GM21528 (cell line): ENCODE measurements at regions not wholly inside any gene's neighbourhood (a gene's known extent, or its start where the extent isn't known, plus 50 kb on each side); places are given as distances from the start of the nearest gene placed in this dataset.

Source experiments
- ATAC-seq: cut with Tn5 transposase; IDR thresholded peaks from one replicate; pipeline ENCODE4 v1.9.1; 2021; ENCODE audit warnings: mild to moderate bottlenecking, moderate library complexity; ENCODE audit not compliant: unreplicated experiment, low FRiP score

DNA sequence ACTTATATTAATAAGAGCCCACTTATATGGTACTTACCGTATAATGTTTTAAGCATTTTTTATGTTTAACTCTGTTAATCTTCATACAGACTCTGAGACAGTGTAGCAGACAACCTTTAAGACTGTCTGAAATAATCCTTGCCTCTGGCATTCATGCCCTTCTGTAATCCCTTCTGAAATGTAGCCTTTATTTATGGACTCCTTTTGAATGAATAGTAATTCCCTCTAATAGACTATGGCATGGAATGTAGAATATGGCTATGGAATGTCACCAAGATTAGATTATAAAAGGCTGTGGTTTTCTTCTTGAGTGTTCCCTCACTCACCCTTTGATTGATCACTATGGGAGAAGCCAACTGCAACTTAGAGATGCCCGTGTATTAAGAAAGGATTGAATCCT lies 439.4 kb downstream of the SH3GL2 start:
- no peak for ATAC-seq

DNA sequence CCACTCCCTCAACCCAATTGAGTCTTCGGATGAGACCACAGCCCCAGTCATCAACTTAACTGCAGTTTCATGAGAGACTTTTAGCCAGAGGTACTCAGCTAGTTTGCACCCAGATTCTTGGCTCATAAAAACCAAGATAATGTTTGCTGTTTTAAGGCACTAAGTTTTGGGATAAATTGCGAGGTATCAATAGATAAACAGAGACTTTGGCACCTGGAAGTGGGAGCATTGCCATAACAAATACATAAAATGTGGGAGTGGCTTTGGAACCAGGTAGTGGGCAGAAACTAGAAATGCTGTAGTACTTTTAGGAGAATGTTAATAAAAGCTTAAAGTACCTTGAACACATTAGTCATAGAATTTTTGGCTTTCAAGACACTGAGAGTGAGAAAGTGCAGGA lies 439.8 kb downstream of the SH3GL2 start:
- ATAC-seq = no peak

DNA sequence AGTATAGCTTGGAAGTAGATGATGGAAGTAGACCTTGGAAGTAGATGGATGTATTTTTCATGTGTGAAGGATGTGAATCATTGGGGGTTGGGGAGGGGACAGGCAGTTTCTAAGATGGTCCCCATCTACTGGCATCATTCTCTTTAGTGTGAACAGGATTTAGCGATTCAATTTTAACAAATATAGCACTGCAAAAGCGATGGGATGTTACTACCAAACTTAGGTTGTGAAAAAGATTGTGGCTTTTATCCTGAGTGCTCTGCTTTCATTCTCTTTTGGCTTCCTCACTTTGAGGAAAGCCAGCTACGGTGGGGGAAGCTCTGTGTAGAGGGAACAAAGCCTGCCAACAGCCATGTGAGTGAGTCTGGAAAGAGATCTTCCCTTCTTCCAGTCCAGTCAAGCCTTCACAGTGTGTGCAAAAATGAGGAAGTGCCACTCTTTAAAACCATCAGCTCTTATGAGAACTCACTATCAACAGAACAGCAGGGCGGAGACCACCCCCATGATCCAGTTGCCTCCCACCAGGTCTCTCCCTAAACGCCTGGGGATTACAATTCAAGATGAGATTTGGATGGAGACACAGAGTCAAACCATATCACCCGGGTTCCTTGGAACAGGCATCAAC lies 441.4 kb downstream of the SH3GL2 start:
- ATAC-seq = no peak

DNA sequence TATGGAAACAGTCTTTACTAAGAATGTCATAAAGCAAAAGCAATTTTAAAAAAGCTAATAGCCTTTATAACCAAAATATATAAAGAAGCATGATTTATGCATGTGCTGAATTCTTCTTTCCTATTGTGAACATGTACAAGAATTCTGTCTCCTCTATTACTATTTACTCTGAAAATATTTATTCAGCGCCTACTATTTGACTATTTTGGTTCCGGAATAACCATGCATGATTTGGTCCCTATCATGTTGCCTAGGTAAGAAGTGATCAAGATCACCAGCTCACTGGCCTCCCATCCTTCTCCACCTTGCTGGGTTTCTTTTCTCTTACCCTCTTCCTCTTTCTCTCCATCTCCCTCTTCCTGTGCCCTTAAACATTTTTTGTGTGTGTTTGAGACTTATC lies 443.8 kb downstream of the SH3GL2 start:
- ATAC-seq = no peak

DNA sequence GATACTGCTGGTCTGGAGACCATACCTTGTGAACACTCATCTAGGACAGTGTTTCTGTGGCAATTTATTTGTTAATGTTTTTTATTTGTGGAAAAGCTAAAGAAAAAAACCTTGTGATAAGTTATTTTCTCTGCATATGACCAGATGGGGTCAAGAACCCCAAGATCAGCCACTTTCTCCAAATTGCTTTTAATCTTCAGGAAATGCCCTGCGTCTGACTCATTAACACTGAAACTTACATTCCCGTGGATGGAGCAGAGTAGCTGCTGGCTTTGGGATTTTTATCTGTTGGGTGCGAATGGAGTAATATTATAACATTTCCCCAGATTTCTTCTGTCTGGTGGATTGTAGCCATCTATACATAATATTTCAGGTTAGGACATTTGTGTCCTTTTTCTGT lies 444.5 kb downstream of the SH3GL2 start:
- no peak for ATAC-seq

DNA sequence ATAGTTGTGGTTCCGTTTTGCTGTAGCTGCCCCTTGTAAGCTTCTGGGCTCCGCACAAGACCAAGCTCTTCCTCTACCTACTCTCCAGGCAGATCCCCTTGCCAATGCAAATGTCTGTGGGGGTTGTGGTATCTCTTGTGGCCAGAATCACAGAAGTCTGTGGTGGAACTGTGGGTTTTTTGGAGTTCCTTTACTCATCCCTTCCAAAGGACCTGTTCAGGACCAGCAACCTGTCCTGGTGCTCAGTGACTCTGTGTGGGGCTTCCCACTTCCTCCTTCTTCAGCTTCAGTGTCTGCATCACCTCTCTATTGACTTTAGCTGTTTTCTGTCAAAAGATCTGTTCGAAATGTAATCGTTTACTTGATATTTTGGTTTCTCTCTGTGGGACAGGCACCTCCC lies 441.3 kb upstream of the ADAMTSL1 start:
- ATAC-seq = no peak

DNA sequence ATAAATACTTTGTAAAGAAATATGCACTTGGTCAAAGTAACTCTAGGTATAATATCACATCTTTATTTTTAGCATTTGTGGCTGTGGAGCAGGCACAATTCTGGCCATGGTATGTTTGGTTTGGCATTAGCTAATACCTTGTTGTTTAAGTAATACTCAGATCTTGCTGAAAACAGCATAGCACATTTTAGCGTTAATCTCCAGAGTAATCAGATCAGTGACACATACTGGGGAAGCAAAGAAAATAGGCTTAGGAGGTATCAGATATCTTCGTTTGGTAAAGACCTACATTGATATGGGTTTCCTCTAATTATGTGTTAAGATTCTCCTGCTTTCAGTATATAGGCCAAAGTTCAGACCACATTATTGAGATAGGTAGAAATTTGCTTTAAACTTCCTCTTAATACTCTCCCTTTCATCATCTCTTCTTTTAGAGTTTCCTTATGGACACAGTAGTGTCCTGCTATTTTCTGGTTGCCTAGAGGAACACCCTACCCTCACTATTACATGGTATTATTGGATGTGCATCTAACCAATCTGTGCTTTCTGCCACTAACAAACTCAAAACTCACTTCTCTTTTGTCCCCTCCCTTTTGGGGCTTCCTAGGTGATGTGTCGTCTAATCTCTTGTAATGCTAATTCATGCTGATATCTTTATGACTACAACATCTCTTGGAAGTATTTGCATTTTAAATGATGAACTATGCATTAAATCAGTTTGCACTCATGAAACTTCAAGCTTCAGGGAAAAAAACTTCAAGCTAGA lies 437.3 kb upstream of the ADAMTSL1 start:
- ATAC-seq = no peak

DNA sequence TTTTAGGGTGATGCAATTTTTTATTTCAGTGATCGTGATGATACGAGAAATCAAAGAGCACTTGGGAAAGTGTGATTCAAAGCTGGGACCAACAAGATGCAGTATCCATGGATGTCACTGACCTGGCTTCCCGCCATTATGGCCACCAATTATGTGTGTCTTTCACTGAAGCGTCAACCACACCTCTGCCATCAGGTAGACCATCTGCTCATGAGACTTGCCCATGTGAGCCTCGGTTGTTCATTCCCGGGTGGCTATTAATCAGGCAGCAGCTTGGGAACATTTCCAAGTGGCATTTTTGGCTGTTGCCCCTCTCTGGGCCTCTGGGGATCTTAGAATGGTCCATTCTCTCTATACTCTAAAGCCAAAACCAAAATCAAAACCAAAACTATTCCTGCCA lies 436.0 kb upstream of the ADAMTSL1 start:
- no peak for ATAC-seq

DNA sequence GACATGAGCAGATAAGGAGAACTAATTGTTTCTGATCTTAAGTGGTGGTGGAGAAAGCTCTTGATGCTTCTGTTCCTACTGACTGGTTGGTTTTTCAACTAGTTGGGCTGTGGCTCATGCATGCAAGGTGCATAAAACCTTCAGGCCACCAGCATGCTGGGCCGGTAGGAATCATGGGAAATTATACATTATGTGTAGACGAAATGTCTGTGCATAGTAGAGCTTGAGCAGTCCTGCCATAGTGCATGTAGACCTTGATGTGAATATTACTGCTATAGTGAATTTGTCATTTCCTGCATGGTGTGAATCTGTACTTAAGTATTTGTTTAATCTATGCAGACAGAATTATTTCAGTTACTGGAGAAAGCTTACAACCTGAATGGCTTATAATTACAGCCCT lies 433.6 kb upstream of the ADAMTSL1 start:
- no peak for ATAC-seq

DNA sequence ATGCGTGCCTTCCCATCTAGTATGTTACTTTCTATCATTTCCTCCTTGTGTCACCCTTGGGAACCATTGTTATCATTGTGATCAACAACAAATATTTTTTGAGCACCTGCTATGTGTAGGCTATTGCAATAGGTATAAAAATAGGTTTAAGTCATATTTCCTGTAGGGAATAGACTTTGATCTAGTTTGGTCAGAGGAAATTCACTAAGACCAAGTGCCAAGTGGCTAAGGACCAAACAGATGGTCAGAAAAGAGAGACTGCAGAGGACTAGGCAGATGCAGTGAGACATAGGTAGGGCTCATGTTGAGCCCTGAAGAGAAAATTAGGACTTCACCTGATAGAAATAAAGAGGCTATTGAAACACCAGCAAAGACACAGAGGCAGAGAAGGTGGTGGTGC lies 430.0 kb upstream of the ADAMTSL1 start:
- ATAC-seq = no peak

DNA sequence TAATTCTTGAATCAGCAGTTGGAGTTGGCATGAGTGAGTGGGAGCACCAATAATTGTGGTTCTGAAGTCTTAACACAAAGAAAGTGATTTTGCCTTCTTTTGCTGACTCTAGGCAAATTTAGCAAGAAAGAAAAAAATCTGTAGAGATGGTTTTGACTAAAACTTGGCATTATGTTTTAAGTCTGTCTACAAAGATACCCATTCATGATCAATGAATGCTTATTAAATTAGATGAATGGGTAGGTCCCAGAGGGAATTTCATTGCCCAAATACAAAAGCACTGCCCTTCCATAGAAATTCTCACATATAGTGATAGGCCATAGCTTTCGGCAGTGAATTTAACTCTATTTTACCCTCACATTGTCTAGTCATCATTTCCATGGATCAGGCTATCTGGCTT lies 428.6 kb upstream of the ADAMTSL1 start:
- ATAC-seq = no peak

DNA sequence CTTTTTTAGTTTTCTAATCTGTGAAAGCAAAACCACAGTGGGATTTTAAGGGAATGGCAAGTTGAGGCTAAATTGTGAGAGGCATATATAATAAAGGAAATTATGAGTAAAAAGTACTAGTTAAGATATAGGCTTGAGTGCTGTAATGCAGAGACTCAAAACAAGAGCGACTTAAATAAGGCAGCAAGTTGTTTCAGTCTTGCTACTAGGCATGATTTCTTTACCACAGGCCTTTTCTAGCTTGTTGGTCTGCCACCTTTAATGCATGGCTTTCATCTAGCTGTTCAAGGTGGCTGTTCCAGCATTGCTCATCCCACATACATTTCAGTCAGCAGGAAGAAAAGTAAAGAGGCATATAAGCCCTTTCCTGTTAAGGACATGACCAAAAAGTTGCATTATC lies 427.9 kb upstream of the ADAMTSL1 start:
- ATAC-seq = no peak

DNA sequence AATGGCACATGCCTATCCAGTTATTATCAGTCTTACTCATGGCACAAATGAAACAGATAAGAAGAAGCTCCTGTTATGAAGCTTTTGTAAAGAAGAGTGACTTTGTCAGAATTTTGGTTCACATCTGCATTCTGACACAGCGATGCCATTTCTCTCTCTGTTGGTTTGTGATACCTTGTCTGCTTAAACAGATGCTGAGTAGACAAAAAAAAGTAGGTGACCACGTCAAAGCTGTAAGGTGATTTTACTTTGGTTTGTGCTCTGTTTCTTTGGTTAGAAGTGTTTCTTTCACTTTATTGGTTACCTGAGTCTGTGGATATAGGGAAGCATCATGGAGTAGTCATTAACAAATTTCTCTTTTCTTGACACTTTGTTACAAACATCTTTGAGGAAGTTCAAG lies 422.3 kb upstream of the ADAMTSL1 start:
- no peak for ATAC-seq

DNA sequence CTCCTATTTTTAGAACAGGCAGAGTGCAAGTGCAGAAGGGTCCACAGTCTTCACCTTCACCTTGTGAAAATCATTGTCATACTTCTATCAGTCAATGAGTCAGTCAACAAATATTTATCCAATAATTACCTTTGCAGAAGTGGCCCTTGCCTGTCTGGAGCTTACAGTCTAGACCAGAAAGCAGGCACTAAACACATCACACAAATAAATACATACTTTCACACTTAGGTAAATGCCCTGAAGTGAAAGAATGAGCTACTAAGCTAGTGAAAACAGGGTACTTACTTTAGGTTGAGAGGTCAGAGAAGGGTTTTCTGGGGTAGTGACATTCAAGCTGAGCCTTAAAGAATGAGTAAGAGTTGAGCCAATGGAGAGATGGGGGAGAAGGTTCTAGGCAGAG lies 421.9 kb upstream of the ADAMTSL1 start:
- no peak for ATAC-seq

DNA sequence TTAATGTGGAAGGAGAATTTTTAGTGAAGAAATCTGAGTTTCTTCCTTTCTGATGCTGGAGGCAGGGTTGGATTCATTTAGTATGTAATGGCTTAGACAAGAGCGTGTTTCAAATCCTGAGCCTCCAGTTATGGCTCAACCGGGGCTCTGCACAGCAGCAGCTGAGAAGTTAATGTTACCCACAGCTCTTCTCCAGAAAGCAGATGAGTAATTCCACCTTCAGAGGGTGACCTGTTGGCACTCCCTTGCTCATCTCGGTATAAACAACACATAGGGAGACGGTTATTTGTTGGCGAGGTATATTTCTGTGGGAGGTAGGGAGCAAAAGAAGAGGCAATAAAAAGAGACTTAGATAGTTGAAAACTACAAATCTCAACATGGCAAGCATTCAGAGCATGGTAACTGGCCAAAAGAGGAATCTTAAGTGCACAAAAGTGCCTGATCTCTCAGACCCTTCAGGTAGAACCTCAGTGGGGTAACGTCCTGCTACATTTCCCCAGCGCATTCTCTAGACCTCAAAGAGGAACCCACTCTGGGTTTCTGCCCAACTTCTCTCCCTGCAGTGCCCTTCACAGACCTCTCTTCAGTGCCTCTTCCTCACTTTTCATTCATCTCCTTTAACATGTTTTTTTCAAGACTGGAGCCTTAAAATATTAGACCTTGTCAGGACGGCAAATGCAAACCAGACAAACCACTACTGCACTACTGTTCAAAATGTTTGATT lies 417.5 kb upstream of the ADAMTSL1 start:
- ATAC-seq = peak; percentile 16

DNA sequence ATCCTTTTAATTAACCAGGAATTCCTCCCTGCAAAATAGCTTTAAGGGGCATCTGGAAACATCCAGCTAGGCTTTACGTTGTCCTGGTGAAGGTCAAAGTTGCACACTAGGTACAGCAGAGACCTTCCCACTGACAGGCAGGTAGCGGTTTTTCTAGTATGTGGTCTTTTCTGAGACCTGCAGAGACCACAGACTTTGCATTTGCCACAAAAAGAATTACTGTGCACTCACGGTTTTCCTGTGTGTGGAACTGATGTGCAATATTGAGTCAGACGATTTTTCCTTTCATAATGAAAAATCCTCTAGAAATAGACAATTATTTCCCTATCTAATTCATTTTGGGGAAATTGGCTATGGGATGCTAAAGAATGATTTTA lies 417.0 kb upstream of the ADAMTSL1 start:
- ATAC-seq = peak; percentile 99

DNA sequence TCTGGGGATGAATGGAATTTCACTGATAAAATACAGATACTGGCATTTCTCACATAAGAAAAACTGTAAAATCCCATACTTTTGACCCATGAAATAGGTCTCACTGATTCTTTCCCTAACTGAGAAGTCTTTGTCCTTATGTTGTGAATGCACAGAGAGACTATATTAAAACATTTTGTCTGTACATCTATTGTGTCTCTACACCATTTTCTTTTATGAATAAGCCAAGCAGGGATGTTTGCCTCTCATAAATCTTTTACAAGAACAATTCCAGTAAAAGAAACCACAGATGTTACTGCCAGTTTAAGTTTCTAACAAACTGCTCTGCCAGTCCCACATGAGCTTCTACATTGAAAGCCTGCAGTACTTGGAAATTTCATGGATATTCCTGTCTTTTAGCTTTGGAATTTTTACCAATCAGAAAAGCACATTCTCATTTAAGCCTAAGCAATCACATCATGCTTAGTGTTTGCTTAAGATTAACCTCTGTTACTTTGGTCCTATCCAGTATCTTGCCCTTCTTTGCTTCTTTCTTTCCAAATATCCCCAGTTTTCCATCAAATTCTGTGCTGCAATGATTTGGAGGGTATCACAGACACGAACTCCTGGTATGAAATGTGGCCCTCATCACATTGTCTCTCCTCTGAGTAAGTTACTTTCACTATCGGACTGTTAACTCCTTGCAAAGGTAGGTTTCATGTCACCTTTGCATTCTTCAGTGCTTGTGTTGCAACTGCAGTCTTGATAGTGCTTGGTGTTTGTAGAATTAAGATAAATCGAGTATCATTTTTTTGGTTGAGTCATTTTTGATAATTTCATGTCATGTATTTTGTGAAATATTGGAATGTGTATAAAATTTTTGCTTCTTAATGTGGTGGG lies 415.1 kb upstream of the ADAMTSL1 start:
- no peak for ATAC-seq

DNA sequence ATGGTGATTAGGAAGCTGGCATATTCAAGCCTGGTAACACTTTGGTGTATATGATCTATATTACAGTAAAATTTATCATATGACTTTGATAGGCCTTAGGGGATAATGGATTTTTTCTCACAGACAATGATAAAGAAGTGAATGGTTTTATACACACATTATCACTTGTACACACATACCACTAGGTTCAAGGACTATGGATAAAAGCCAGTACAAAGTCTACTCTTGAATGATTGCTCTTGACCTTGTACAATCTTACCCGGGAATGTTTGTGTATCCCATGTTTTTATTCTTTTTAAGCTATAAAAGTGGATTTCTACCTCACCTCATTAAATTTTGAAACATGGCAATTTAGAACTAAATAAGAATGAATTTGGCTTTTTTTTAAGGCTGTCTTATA lies 414.5 kb upstream of the ADAMTSL1 start:
- no peak for ATAC-seq

DNA sequence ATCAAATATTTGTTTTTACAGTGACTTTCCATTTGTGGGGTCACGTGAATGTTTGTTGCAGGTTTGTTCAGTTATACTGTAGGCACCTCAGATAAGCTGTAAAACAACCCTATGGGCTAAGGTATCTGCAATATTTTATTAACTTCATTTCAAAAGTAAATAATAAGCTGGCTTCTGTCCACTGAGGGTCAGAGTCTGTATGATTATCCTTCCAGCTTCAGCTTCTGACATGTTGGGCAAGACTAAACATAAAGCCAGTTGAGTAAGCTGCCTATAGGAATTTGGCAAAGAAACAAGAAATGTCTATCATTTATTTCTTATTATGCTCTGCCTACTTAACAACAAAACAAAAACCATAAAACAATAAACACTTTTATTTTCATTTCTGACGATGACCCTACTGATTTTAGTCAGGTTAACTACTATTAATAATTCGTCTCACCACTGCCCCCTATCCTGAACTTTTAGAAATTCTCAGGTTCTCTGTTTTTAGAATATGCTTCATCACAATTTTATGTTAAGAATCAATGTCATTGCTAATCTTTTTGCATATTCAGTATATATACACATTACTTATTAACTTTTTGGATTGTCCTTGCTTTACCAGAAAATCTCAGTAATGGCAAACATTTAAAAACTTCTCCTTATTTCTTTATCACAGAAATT lies 413.6 kb upstream of the ADAMTSL1 start:
- ATAC-seq = no peak

DNA sequence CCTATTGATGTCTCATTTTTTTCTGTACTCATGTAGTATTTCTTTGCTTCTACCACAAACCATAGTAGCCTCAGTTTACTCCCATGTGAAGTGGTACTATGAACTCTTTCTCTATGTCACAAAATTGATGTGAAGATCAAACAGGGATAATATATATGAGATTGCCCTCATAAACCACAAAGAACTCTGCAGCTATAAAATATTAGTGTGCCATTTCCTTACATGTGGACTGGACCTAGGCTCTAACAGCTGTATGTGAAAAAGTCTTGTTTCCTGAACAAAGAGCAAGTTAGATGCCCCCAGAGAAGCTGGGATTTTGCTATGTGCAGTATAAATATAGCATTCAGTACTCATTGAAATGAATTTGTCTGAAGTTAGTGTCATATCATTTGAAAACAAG lies 412.6 kb upstream of the ADAMTSL1 start:
- ATAC-seq = no peak
